ENCODE measurements at regions not wholly inside any gene's neighbourhood (a gene's known extent, or its start where the extent isn't known, plus 50 kb on each side); places are given as distances from the start of the nearest gene placed in this dataset.

- Mint-ChIP-seq H3K27ac (no peak overlapping the region), H3K4me1 (peaks cover 47% of the 10 kb centered on the region), H3K36me3 (ENCODE audit: low read depth) (no peaks in the 10 kb centered on the region), H3K4me3 (no peak overlapping the region), H3K9me3 (no peaks in the 10 kb centered on the region), H3K27me3 (ENCODE audit: low read depth) (peaks cover 47% of the 10 kb centered on the region)
- TF ChIP-seq CTCF (IDR thresholded peaks at IDR 0.05; ENCODE audit: unreplicated experiment in 3 of 3), result no peak
Measured at GRCh38 chr11:70713086-70713835, 314.9 kb downstream of the CTTN start.

GRCh38 chr11:70713988-70714665 is 315.8 kb downstream of the CTTN start:
- H3K27ac Mint-ChIP-seq, result no peak overlapping the region
- no peak overlapping the region for H3K4me3 Mint-ChIP-seq
- H3K27me3 Mint-ChIP-seq (ENCODE audit: low read depth), result peaks cover 42% of the 10 kb centered on the region
- no peaks in the 10 kb centered on the region for H3K36me3 Mint-ChIP-seq (ENCODE audit: low read depth)
- peaks cover 47% of the 10 kb centered on the region for H3K4me1 Mint-ChIP-seq
- TF ChIP-seq CTCF (IDR thresholded peaks at IDR 0.05; ENCODE audit: unreplicated experiment in 3 of 3), result no peak
- no peaks in the 10 kb centered on the region for H3K9me3 Mint-ChIP-seq

- no peaks in the 10 kb centered on the region for H3K9me3 Mint-ChIP-seq
- H3K27ac Mint-ChIP-seq, result no peak overlapping the region
- TF ChIP-seq CTCF (IDR thresholded peaks at IDR 0.05; ENCODE audit: unreplicated experiment in 3 of 3), result no peak
- H3K36me3 Mint-ChIP-seq (ENCODE audit: low read depth), result no peaks in the 10 kb centered on the region
- H3K4me1 Mint-ChIP-seq, result peaks cover 45% of the 10 kb centered on the region
- no peak overlapping the region for H3K4me3 Mint-ChIP-seq
- H3K27me3 Mint-ChIP-seq (ENCODE audit: low read depth), result peaks cover 40% of the 10 kb centered on the region
Measured at GRCh38 chr11:70715166-70715951, 317.0 kb downstream of the CTTN start.

- Mint-ChIP-seq H3K4me3 (no peak overlapping the region), H3K4me1 (peaks cover 39% of the 10 kb centered on the region), H3K27me3 (ENCODE audit: low read depth) (peaks cover 42% of the 10 kb centered on the region), H3K27ac (no peak overlapping the region), H3K36me3 (ENCODE audit: low read depth) (no peaks in the 10 kb centered on the region), H3K9me3 (no peaks in the 10 kb centered on the region)
- no peak for TF ChIP-seq CTCF (IDR thresholded peaks at IDR 0.05; ENCODE audit: unreplicated experiment in 3 of 3)
Measured at GRCh38 chr11:70716216-70716615, 317.9 kb downstream of the CTTN start.

- H3K27ac Mint-ChIP-seq, result peak overlapping the region in 1 of 3 experiments; percentile 30
- no peak overlapping the region for H3K4me3 Mint-ChIP-seq
- H3K4me1 Mint-ChIP-seq, result peaks cover 30% of the 10 kb centered on the region
- no peak for TF ChIP-seq CTCF (IDR thresholded peaks at IDR 0.05; ENCODE audit: unreplicated experiment in 3 of 3)
- H3K36me3 Mint-ChIP-seq (ENCODE audit: low read depth), result no peaks in the 10 kb centered on the region
- peaks cover 49% of the 10 kb centered on the region for H3K27me3 Mint-ChIP-seq (ENCODE audit: low read depth)
- H3K9me3 Mint-ChIP-seq, result no peaks in the 10 kb centered on the region
Measured at GRCh38 chr11:70716986-70717775, 318.9 kb downstream of the CTTN start.

All from nephron (organoid).